Tibial artery (tissue), 4 donors: ENCODE measurements at regions not wholly inside any gene's neighbourhood (a gene's known extent, or its start where the extent isn't known, plus 50 kb on each side); places are given as distances from the start of the nearest gene placed in this dataset.

ENCODE experiments used
- DNase-seq, 2 donors: peaks; one replicate each; pipeline ENCODE4 v3.0.0-alpha.2; 2019
- H3K27ac ChIP-seq, 2 donors: fragments of 200-600 bp; sonication (generic) in 1 of 2; 1 replicate in 1 of 2; 2 replicates in 1 of 2; pipeline ENCODE4 v1.5.1; 2018 to 2019; ENCODE audit warnings: mild to moderate bottlenecking in 1 of 2
- H3K27me3 ChIP-seq, 2 donors: fragments of 200-600 bp; sonication (generic) in 1 of 2; one replicate each; pipeline versions ENCODE4 v1.5.1 to v1.6.0; 2016 to 2019
- H3K36me3 ChIP-seq, 3 donors: fragments of 200-600 bp; sonication (generic) in 2 of 3; one replicate each; pipeline ENCODE4 v1.5.1; 2016 to 2019; ENCODE audit warnings: mild to moderate bottlenecking in 2 of 3
- H3K4me1 ChIP-seq, 4 donors: fragments of 200-600 bp; sonication (generic) in 2 of 4; 1 replicate in 3 of 4; 2 replicates in 1 of 4; pipeline ENCODE4 v1.5.1; 2016 to 2019
- H3K4me3 ChIP-seq, 2 donors: fragments of 200-600 bp; sonication (generic) in 1 of 2; 1 replicate in 1 of 2; 2 replicates in 1 of 2; pipeline ENCODE4 v1.5.1; 2018 to 2019; ENCODE audit warnings: mild to moderate bottlenecking in 2 of 2
- H3K9me3 ChIP-seq, 3 donors: fragments of 200-600 bp; sonication (generic) in 1 of 3; one replicate each; pipeline ENCODE4 v1.5.1; 2016 to 2019
- CTCF ChIP-seq, 2 experiments: fragments of 200-600 bp in 1 of 2; fragments of 450-650 bp in 1 of 2; IDR thresholded peaks; one replicate each; pipeline ENCODE4 v1.5.1; 2017 to 2019; ENCODE audit warnings: antibody characterized with exemption in 2 of 2, mild to moderate bottlenecking in 1 of 2, moderate library complexity in 1 of 2
- intact Hi-C: fragments of 100-400 bp; cut with DNase I; formaldehyde crosslinking; loops from one replicate; pipeline ENCODE4 v1.15.0; 2023; ENCODE audit warnings: low total_unique reads

- intact Hi-C loops = no loop called here
- no peak overlapping the region for H3K4me3 ChIP-seq
- no peak overlapping the region for H3K27ac ChIP-seq
- no peak for TF ChIP-seq CTCF (IDR thresholded peaks at IDR 0.05)
- H3K27me3 ChIP-seq = no peaks in the 10 kb centered on the region
- H3K4me1 ChIP-seq = peaks cover 0 to 13% (median 5%) of the 10 kb centered on the region in 4 donors
- no peaks in the 10 kb centered on the region for H3K36me3 ChIP-seq
- no peaks in the 10 kb centered on the region for H3K9me3 ChIP-seq
- no peak for DNase-seq
Observed at GRCh38 chr9:97766610-97767009, 69.5 kb upstream of the XPA start.

GRCh38 chr9:97767891-97768290 lies 70.8 kb upstream of the XPA start:
- peaks cover 0 to 13% (median 5%) of the 10 kb centered on the region in 4 donors for H3K4me1 ChIP-seq

GRCh38 chr9:97768746-97769145 lies 71.6 kb upstream of the XPA start:
- Histone ChIP-seq H3K36me3 (no peaks in the 10 kb centered on the region), H3K9me3 (no peaks in the 10 kb centered on the region), H3K4me3 (no peak overlapping the region), H3K4me1 (peaks cover 0 to 13% (median 5%) of the 10 kb centered on the region in 4 donors), H3K27ac (no peak overlapping the region), H3K27me3 (peaks cover 0 to 6% of the 10 kb centered on the region in 2 donors)
- no peak for DNase-seq
- intact Hi-C loops = no loop called here
- TF ChIP-seq CTCF (IDR thresholded peaks at IDR 0.05) = no peak

More at GRCh38 chr9:97767891-97768290, 70.8 kb upstream of the XPA start:
- H3K27ac ChIP-seq = no peak overlapping the region
- H3K9me3 ChIP-seq = no peaks in the 10 kb centered on the region
- DNase-seq = no peak
- H3K27me3 ChIP-seq = no peaks in the 10 kb centered on the region
- intact Hi-C loops = no loop called here
- no peak for TF ChIP-seq CTCF (IDR thresholded peaks at IDR 0.05)
- no peak overlapping the region for H3K4me3 ChIP-seq
- H3K36me3 ChIP-seq = no peaks in the 10 kb centered on the region

DNA sequence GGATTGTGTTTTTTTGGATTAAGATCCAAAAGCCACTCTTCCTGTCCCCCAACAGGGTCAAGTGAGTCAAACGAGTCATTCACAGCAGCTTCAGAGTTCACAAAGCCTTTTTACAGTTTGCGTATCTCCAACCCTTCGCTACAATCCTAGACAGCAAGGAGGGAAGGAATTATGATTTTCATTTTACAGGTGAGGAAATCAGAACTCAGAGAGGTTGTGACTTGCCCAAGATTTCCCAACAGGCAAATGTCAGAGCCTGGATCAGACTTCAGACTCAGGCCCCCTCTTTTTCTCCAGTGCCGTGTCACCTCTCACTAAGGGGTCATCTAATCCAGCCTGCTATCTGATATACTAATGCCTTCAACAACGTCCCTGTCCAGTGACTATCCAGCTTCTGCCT lies 72.1 kb upstream of the XPA start:
- Histone ChIP-seq H3K4me1 (peaks cover 0 to 13% (median 5%) of the 10 kb centered on the region in 4 donors), H3K9me3 (no peaks in the 10 kb centered on the region), H3K27ac (no peak overlapping the region), H3K4me3 (no peak overlapping the region), H3K36me3 (no peaks in the 10 kb centered on the region), H3K27me3 (peaks cover 0 to 6% of the 10 kb centered on the region in 2 donors)
- TF ChIP-seq CTCF (IDR thresholded peaks at IDR 0.05) = no peak
- DNase-seq = no peak
- intact Hi-C loops = no loop called here

DNA sequence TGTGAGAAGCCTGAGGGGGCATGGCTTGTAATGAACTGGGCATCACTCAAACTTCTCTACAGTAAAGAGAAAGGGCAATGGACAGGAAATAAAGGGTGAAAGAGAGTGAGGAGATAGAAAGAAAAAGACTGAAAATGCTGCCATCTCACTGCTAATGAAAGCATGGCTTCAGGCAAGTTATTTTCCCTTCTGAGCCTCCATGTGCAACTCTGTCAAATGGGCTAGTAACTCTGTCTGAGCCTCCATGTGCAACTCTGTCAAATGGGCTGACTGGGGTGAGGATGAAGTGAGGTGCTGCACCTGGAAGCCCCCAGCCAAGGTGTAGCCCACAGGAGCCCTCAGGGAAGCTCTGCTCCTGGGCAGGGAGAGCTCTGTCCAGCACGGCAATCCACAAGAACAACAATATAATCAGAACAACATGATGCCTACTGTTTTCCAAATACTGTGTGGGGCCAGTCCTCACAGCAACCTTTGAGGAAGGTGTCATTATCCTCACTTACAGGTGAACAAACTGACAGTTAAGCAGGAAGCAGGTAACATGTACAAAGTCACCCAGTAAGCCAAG lies 73.8 kb upstream of the XPA start:
- Histone ChIP-seq H3K27me3 (peaks cover 0 to 6% of the 10 kb centered on the region in 2 donors), H3K9me3 (no peaks in the 10 kb centered on the region), H3K36me3 (no peaks in the 10 kb centered on the region), H3K4me3 (no peak overlapping the region), H3K27ac (no peak overlapping the region), H3K4me1 (peaks cover 0 to 13% (median 5%) of the 10 kb centered on the region in 4 donors)
- intact Hi-C loops = no loop called here
- no peak for DNase-seq
- no peak for TF ChIP-seq CTCF (IDR thresholded peaks at IDR 0.05)

- DNase-seq = no peak
- Histone ChIP-seq H3K4me1 (peaks cover 0 to 13% (median 5%) of the 10 kb centered on the region in 4 donors), H3K27ac (no peak overlapping the region), H3K9me3 (no peaks in the 10 kb centered on the region), H3K4me3 (no peak overlapping the region), H3K36me3 (no peaks in the 10 kb centered on the region), H3K27me3 (peaks cover 0 to 6% of the 10 kb centered on the region in 2 donors)
- no peak for TF ChIP-seq CTCF (IDR thresholded peaks at IDR 0.05)
- intact Hi-C loops = no loop called here
Observed at GRCh38 chr9:97771641-97772040, 74.5 kb upstream of the XPA start.
